ENCODE measurements at regions not wholly inside any gene's neighbourhood (a gene's known extent, or its start where the extent isn't known, plus 50 kb on each side); places are given as distances from the start of the nearest gene placed in this dataset.

DNA sequence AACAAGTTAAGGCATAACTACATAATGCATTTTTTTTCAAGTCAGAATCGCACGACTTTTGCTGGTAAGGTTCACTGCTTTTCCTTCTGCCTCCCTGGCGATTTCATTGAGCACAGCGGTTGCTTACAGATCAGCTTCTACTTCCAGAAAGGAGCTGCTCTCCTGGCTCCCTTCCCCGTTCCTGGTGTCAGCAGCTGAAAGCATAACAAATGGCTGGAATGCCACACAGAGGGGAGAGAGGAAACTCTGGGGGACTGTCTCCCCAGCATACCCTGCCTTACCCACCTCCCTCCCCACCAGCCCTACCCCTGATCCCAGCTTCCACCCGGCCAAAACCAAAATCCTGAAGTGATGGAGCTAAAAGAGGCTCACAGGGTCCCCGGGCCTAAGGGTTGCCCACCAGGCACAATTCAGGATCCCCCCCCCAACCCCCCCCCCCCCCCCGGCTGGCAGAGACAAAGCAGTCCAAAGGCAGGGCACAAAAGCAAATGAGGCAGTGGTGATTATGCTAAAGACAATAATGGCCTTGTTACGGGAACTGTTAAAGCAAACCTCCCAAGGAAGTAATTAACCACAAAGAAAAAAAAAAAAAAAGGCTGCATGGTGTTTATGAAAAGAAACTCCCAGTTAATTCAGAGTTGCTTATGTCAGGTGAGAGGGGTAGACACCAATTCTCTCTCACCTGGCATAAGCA is 126.1 kb upstream of the WWC1 start:
- DNase-seq (ENCODE audit: low spot score), result peak; percentile 80

DNA sequence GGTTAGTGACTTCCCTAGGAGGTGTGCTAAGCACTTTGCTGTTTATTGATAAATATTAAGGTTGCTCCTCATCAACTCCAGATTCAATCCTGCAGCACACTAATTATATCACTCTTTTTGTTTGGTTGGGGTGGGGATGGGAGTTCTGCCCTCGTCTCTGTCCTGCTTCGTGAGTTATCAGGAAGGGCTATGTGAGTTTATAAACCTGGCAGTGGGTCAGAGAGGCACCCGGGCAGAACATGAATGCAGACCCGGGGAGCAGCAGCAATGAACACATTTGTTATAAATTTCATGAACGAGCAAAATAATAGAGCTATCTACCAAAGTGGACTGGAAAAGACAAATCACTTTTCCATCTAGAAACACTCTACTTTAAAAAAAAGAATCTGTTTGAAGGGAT is 125.5 kb upstream of the WWC1 start:
- DNase-seq (ENCODE audit: low spot score), result no peak

DNA sequence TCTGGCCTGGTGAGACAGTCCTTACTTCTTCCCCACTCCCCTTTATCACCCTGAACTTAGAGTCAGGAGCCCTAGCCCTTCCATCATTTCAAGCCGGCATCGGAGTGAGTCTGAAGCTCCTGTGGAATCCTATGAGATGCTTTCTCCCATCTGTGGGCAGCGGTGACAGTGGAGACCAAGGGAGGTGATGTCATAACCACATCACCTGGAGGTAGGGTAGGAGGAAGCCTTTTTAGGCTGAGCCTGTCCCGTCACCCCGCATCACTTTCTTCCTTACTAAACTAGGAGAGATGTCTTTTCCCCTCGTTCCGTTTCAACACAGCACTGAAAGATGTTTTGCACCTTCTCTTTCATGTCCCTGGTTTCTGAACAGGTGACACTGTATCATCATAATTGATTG is 124.1 kb upstream of the WWC1 start:
- no peak for DNase-seq (ENCODE audit: low spot score)

DNA sequence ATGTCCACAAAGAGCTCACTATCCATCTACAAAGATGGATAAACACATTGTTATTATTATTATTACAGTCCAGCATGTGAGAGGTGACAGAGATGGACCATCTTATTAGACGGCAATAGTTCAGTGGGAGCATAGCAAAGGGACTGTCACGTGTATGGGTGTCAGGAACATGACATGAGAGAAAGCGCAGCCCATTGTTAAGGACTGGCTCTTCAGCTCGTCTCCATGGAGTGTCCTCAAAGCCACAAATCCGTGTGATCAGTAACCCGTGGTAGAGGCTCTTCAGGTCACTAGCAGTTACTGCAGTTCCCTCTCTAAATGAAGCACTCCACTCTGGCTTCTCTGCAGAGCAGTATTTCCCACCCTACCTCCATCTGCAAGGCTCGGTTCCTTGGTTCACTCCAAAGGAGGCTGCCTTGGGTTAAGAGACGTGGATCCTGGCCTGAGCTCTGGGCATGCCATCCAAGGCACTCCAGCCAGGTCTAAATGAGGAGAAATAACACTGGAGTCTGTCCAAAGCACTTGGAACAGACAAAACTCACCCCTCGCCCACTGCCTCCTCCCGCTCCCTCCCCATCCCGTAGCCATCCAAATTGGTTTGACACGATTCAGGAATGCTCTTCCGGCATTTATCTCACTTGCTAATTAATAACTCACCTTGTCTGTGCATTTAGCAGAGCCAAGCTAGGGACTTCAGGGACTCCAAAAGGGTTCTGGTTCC is 122.3 kb upstream of the WWC1 start:
- no peak for DNase-seq (ENCODE audit: low spot score)

DNA sequence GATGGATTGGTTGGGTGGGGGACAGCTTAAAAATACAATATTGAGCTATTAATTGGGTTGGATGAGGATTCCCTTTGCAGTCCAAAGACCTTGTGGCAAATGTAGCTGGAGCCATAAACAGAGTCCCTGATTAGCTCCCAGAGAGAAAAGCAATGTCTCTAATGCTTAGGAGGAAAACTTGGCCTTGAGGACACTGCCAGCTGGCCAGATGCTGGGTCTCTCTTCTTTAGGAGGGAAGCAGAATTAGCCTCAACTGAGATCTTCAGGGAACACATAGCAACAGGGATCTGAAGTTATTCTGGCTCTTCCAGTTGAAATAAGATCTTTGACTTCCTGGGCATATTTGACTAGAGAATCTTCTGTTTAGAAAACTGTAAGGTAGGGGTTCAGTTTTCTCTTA is 121.7 kb upstream of the WWC1 start:
- no peak for DNase-seq (ENCODE audit: low spot score)

DNA sequence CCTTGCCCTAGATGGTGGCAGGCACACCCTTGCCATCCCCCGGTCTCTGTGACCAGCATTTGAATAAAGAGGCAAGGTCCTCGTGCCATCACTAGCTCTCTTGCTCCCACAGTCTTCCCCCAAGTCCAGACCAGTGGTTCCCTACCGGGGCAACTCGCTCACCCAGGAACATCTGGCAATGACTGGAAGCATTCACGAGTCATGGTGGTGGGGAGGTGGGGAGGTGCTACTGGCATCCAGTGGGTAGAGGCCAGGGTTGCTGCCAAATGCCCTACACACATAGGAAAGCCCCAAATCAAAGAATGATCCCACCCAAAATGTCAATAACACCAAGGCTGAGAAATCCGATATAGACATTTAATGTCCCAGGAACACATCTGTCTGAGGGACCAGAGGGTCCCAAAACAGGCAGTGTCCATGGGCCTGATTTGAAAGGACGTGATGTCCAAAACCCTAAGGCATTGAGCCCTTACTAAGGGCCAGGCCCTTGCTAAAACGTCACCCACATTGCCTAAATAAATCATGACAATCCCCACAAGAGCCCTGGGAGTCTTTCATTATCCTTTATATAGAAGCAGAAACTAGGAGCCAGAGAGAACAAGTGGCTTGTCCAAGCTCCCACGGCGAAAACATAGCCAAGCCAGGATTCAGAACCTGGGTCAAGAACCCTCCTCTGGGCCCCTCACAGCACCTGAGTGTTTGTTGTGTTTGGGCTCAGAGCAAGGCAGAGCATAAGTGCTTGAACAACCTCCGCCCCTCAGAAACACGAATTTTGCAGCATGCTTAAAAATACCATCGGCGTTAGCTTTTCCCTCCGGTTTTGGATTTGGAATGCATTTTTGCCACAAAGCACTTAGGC is 119.3 kb upstream of the WWC1 start:
- DNase-seq (ENCODE audit: low spot score), result no peak

DNA sequence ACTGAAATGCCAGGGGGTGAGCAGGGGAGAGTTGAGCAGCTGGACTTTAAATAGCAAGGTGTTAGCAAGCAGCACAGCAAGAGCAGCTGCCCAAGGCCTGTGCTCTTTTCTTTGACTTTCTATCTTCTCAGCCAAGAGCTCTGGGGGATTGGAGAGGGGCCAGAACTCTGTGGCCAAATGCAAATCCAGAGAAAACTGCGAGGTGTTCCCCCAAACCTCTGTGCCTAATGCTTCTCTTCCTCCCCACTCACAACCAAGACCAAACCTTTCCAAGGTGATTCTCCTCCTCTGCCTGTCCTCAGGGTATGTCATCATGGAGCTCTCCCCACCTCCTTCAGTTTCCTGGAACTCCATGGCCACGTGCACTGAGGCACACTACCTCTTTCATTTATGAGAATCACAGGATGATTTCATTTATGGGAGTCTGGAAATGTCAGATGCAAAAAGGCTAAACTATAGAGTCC is 118.7 kb upstream of the WWC1 start:
- DNase-seq (ENCODE audit: low spot score), result no peak

DNA sequence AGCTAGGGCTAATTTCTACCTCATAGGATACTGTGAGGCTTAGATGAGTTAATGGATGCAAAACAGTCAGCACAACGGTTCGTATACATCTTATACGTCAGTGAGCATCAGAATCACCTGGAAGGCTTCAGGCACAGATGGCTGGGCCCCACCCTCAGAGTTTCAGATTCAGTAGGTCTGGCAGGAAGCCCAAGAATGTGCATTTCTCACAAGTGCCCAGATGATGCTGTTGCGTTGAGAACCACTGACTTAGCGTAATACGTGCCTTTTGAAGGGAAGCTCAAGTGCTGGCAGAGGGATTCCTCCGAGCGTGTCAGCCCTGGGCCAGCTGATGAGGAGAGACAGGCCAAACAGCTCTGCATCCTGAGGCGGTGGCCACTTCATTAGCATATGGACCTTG is 117.1 kb upstream of the WWC1 start:
- no peak for DNase-seq (ENCODE audit: low spot score)

DNA sequence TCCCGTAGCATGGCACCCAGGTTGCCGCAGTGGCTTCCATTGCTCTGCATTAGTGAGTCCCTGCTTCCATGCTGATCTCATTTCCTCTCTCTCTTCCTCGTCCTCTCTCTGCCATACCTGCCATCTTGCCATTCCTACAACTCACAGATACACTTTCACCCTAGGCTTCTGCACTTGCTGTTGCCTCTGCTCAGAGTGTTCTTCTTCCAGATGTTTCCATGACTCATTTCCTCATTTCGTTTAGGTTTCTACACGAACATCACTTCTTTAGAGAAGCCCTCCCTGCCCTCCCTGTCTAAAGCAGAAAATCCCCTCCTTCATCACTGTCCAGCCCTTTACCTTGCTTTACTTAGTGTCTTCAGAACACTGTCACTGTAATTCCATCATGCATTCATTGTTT is 115.2 kb upstream of the WWC1 start:
- no peak for DNase-seq (ENCODE audit: low spot score)

DNA sequence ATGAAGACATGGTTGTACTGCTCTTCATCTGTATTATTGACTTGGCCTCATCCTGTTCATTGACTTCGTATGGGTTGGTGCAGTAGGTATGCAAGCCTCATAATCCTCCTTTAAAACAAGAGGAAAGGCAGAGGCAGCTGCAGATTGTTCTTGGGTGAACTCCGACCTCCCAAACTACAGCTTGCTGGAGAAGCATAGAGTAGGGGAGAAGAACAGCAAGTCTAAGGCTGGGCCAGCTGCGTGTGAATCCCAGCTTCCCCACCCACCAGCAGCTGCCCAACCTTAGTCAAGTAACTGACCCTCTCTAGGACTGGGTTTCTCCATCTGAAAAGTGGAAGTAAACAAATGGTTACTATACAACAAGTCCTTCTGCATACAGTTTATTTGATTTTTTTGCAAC is 114.5 kb upstream of the WWC1 start:
- DNase-seq (ENCODE audit: low spot score), result no peak

DNA sequence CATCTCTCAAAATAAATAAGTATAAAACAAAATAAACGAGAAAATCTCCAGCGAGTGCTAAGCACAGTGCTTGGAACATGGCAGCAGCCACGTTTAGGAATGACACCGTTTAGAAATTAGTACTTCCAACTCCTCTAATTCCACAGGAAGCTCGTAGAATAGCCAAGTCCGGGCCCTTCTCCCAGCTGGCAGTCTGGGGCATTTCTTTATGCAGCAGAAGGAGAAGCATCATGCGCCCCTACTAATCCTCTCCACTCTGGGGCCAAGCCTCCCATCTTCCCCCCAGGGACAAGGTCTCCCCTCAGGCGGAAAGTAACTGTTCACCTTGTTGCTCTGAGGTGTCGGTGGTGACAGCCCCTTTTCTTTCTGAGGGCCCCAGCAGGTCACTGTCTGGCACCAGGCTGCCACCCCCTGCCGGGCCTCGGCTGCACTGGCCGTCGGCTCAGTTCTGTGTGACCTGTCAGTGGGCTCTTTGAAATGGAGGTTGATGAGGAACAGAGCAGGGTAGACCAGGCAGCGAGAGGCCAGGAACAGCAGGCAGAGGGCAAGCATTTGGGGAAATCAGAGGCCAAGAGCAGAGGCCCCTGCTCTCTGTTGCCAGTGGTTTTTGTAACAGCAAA is 113.5 kb upstream of the WWC1 start:
- no peak for DNase-seq (ENCODE audit: low spot score)

DNA sequence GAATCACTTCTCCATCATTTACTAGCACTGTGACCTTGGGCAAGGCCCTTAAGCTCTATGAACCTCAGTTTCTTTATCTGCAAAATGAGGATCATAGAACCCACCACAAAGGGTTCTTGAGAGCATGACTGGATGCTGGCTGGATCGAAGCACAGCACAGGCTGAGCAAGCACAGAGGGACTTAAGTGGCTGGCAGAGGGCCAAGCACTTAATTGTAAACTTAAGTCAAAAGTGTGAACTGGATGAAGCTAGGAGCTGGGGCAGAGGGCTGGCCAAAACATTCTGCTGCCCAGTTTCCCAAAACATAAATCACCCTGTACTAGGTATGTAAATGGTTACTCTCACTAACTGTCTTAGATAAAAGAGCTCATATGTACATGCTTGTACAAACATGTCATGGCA is 112.3 kb upstream of the WWC1 start:
- DNase-seq (ENCODE audit: low spot score), result no peak

DNA sequence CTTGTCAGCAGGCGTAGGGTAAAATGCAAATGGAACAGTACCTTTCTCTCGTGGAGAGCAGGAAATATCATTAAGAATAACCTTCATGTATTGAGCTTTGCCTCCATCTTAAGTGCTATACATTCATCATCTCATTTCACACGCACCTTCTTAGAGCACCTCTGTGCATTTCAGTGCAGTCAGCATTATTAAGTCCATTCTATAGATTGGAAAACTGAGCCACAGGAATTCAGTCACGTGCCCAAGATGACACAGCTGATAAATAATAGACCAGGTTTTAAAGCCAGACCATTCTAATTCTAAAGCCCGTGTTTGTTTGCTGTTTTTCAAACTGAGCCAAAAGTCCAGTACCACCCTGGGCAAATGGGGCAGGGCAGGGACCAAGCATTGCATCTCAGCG is 109.2 kb upstream of the WWC1 start:
- DNase-seq (ENCODE audit: low spot score), result no peak

DNA sequence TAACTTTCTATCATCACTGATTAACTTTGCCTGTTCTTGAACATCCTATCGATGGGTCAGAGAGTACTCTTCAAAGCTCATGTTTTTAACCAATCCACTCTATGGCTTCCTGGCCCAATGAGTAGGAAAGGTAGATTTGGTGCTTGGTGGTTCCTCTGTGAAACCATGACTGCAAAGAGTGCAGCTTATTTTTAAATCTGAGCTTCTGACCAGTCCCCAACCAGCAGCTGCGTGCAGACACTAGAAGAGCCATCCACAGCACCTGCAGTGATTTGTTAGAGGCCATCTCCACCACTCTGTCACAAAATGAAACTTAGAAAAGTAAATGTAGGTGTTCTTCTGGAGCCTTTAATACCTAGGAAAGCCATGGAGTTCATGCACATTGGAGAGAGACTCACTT is 107.3 kb upstream of the WWC1 start:
- DNase-seq (ENCODE audit: low spot score), result no peak

DNA sequence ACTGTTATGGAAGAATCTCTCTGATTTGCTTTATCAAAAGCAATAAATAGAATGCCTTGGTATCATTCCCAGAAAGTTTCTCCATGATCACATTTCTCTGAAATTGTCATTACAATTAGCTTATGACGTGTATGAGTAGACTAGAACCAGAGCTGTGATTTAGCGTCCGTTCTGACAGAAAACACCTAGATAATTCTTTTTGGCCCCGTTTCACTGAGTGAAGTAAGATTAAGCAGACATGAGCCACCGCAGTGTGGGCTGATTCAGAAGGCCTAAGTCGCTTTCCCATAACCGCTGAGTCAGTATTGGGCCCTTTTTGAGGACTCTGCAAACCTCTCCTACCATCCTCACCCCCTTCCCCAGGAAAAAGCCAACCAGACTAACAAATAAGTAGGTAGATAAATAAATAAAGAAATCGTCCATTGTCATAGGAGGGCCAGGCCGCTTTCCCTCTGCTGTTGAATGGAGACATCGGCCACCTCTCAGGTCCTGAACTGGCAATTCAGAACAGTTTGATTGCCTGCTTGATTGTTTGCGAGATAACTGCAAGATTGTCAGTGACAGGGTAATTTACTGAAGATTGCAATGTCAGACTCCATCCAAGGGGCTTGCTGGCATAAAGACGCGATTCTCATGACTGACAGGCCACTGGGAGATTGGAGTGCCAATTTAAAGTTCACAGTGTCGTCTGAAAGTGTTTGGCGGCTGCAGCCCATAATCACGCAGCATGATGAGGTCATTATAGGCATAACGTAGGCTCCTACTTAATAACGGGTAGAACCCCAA is 105.0 kb upstream of the WWC1 start:
- no peak for DNase-seq (ENCODE audit: low spot score)

DNA sequence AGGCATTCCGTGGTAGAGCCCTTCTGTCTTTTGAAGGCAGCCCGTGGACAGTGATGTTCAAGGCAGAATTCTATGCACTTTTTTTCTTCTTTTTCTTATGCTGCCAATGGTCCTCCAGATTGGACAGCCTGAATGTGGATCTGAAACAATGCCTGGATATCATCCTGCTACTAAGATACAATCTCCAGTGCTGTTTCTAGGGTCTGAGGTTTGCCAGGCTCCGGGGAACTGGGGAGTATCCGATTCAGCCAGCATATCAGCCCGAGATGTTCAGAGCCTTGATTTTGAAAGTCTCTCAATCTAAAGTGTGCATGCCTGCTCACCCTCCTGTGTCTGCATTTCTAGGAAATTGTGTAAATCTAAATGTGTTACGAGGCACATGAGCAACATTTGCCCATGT is 103.8 kb upstream of the WWC1 start:
- no peak for DNase-seq (ENCODE audit: low spot score)

DNA sequence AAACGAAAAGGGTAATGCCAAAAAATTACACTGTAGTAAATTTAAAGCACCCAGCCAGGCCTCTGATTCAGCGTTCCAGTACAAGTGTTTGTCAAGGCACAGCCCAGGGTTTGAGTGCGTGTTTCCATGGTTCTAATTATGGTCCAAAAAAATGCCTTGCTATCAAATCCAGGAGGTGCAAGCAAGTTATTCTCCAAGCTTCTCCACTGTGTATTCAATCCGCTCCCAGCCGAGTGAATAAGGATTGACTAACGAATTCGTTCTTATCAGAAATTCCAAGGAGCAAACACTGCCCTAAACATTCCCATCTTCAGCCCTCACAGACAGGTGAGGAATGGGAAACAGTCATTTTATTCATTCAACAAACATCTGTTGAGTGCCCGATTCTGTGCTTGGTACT is 103.3 kb upstream of the WWC1 start:
- DNase-seq (ENCODE audit: low spot score), result no peak

DNA sequence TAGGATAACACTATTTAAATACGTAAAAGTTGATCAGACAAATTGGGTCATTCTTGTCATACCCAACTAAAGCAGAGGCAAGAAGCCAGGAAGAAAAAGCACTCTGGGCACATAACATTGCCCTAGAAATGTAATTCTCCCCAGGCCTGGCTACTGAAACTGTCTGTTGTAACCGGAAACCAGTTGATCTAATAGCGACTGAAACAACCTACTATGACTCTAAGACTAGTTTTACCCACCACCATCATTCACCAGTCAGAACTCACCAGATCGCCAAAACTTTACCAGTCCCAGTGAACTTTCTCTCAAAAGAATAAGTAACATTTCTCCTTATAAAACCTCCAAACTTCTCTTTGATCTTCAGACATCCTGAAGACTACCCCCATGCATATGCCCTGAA is 99.3 kb upstream of the WWC1 start:
- DNase-seq (ENCODE audit: low spot score), result no peak

DNA sequence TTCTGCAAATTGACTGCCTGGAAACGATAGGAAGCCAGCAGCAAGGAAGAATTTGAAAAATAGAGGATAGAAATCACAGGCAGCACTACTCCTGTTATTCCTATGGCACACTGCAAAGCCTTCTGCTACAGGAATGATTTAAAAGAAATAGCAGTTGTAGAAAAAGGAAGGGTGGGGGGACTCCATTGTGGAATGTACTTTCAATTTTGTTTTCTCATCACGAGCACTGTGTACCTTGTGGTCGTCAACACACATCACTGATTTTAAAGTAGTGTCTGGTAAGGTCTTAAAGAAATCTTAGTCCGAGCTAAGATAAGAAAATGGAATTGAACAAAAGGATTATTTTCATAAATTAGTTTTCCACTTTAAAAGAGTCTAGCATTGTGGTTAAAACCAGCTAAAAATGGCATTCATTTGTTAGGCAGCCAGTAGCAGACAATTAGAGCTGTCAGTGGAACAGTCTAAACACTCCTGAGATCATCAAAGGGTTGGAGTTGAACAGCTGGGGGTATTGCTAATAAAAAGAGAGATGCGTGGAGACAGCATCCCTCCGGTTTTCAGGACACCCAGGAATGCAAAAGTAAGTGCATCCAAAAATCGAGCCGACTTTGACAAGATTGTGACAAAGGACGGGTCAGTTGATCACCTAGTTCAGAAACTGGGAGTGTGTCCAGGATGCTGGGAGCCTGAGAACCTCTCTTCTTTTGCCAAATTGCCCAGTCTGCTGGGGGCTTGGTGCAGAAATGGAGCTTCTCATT is 97.8 kb upstream of the WWC1 start:
- DNase-seq (ENCODE audit: low spot score), result no peak

DNA sequence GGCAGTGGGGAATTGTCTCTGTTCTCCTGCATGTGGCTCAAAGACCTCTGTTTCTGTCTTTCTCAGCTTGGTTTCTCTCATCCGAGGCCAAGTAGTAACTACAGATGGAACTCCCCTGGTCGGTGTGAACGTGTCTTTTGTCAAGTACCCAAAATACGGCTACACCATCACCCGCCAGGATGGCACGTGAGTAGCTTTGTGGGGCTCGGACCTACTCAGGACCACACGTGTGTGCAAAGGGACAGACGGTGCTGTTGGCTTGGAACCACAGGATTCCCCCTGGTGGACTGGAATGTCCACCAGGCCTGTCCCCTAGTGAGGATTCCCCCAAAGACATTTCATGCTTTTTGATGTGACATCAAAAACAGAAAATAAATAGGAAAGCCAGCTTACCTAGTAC is 96.3 kb upstream of the WWC1 start:
- no peak for DNase-seq (ENCODE audit: low spot score)

DNA sequence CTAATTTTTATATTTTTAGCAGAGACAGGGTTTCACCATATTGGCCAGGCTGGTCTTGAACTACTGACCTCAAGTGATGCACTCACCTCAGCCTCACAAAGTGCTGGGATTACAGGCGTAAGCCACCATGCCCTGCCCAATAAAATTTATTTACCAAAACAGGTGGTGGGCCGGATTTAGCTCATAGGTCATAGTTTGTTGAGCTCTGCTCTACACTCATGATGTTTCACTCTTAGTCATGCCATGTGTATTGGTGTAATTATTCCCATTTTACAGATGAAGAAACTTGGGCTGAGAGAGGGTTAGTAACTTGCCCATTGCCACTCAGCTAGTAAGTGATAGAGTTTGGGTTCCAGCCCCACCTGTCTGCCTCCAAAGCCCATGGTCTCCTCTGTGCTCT is 93.1 kb upstream of the WWC1 start:
- DNase-seq (ENCODE audit: low spot score), result no peak

All from SW480 (cell line).